ENCODE measurements at regions not wholly inside any gene's neighbourhood (a gene's known extent, or its start where the extent isn't known, plus 50 kb on each side); places are given as distances from the start of the nearest gene placed in this dataset.
A peak's percentile ranks its signal among the peaks of the same experiment; 100 is the strongest.

- TF ChIP-seq ZBTB14 (CRISPR knock-in tag; IDR thresholded peaks at IDR 0.05) (no peak), MTF2 (CRISPR knock-in tag; IDR thresholded peaks at IDR 0.05; ENCODE audit: borderline replicate concordance) (no peak), ZNF17 (CRISPR knock-in tag; IDR thresholded peaks at IDR 0.05) (no peak; the same call in 1 of the 2 replicates), JUND (CRISPR knock-in tag; IDR thresholded peaks at IDR 0.05) (peak; percentile 98), ZNF687 (CRISPR knock-in tag; IDR thresholded peaks at IDR 0.05) (peak; percentile 93), ZMYM2 (CRISPR knock-in tag; IDR thresholded peaks at IDR 0.05) (peak; percentile 98), ISL2 (CRISPR knock-in tag; IDR thresholded peaks at IDR 0.05) (peak; percentile 81), PRDM4 (CRISPR knock-in tag; IDR thresholded peaks at IDR 0.05; ENCODE audit: borderline replicate concordance) (0 out of 2 replicates have a peak, but pooled peaks have one; percentile 41), SP1 (IDR thresholded peaks at IDR 0.05) (no peak), SP1 (CRISPR knock-in tag; IDR thresholded peaks at IDR 0.05) (peak; percentile 71), MXD1 (CRISPR knock-in tag; IDR thresholded peaks at IDR 0.05) (peak; percentile 92), ZNF660 (CRISPR knock-in tag; IDR thresholded peaks at IDR 0.05; ENCODE audit: borderline replicate concordance, low read depth) (0 out of 2 replicates have a peak, but pooled peaks have one; percentile 95), CENPT (CRISPR knock-in tag; IDR thresholded peaks at IDR 0.05; ENCODE audit: low read depth) (peak; percentile 86; the same call in 1 of the 2 replicates), HMG20B (CRISPR knock-in tag; conservative IDR thresholded peaks at IDR 0.05) (peak; percentile 95), SOX6 (IDR thresholded peaks at IDR 0.05) (no peak), SOX6 (CRISPR knock-in tag; IDR thresholded peaks at IDR 0.05) (peak; percentile 99), ZNF234 (CRISPR knock-in tag; conservative IDR thresholded peaks at IDR 0.05) (no peak), NFKBIZ (CRISPR knock-in tag; IDR thresholded peaks at IDR 0.05) (peak; percentile 100)
- TF ChIP-seq, protein P1, sequence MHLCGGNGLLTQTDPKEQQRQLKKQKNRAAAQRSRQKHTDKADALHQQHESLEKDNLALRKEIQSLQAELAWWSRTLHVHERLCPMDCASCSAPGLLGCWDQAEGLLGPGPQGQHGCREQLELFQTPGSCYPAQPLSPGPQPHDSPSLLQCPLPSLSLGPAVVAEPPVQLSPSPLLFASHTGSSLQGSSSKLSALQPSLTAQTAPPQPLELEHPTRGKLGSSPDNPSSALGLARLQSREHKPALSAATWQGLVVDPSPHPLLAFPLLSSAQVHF (CRISPR knock-in tag; IDR thresholded peaks at IDR 0.05), result peak; percentile 95; the same call in 1 of the 2 replicates
These were observed 92.9 kb upstream of the EGLN3 start (continued) for GRCh38 chr14:34043627-34044372.

Measured in HepG2 (cell line).